Left ventricle myocardium inferior (tissue), 1 donor: ENCODE measurements at regions not wholly inside any gene's neighbourhood (a gene's known extent, or its start where the extent isn't known, plus 50 kb on each side); places are given as distances from the start of the nearest gene placed in this dataset.
"Not testable (repeated sequence)": the region's sequence is repeated elsewhere in the genome, so short reads cannot be mapped to it uniquely, and the experiment has no call there.

Experiments used
- DNase-seq: peaks from one replicate; pipeline ENCODE4 v3.0.0-alpha.2; 2020
- H3K27ac ChIP-seq: fragments of 200-600 bp; replicated peaks from 2 replicates; pipeline ENCODE4 v1.8.0; 2021
- H3K27me3 ChIP-seq: fragments of 200-600 bp; 2 replicates; pipeline ENCODE4 v1.8.0; 2021; ENCODE audit warnings: low read depth
- H3K36me3 ChIP-seq: fragments of 200-600 bp; 2 replicates; pipeline ENCODE4 v1.8.0; 2021
- H3K4me1 ChIP-seq: fragments of 200-600 bp; 2 replicates; pipeline ENCODE4 v1.8.0; 2021
- H3K4me3 ChIP-seq: fragments of 200-600 bp; 2 replicates; pipeline ENCODE4 v1.8.0; 2021; ENCODE audit warnings: mild to moderate bottlenecking, moderate library complexity
- H3K9me3 ChIP-seq: fragments of 200-600 bp; replicated peaks from 2 replicates; pipeline ENCODE4 v1.8.0; 2021
- intact Hi-C: fragments of 100-400 bp; cut with micrococcal nuclease; formaldehyde crosslinking; loops from one replicate; pipeline ENCODE4 v1.11.0; 2022
- TF ChIP-seq, protein P1 (sequence below): fragments of 200-600 bp; IDR thresholded peaks from 2 replicates; pipeline ENCODE4 v1.8.0; 2021; ENCODE audit warnings: antibody characterized with exemption, mild to moderate bottlenecking, borderline replicate concordance
- donor health status: DM: no; HTN: yes; CAD: no; lungs with severe emphysema.

DNA sequence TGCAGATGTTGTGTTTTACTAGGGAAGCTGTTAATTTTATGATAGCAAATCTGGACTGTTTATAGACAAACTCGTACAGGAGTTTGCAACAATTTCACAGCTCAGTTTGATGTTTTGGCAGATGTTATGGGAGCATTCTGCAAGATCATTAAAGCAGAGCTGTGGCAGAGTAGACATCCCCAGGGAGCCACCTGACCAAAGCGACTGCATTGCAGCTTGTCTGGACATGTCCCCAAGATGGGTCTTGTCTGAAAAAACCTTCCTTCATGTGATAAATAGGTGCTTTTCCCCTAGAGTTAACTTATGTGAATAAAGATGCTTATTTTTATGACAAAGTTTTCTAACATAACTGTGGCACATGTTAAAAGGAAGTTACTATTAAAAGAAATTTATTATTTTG lies 91.2 kb upstream of the GPR141 start:
- Histone ChIP-seq H3K4me1 (no peaks in the 10 kb centered on the region), H3K36me3 (no peaks in the 10 kb centered on the region), H3K27ac (no peak overlapping the region), H3K4me3 (no peak overlapping the region), H3K9me3 (peaks cover 42% of the 10 kb centered on the region), H3K27me3 (no peaks in the 10 kb centered on the region)
- no peak for DNase-seq
- TF ChIP-seq, protein P1, sequence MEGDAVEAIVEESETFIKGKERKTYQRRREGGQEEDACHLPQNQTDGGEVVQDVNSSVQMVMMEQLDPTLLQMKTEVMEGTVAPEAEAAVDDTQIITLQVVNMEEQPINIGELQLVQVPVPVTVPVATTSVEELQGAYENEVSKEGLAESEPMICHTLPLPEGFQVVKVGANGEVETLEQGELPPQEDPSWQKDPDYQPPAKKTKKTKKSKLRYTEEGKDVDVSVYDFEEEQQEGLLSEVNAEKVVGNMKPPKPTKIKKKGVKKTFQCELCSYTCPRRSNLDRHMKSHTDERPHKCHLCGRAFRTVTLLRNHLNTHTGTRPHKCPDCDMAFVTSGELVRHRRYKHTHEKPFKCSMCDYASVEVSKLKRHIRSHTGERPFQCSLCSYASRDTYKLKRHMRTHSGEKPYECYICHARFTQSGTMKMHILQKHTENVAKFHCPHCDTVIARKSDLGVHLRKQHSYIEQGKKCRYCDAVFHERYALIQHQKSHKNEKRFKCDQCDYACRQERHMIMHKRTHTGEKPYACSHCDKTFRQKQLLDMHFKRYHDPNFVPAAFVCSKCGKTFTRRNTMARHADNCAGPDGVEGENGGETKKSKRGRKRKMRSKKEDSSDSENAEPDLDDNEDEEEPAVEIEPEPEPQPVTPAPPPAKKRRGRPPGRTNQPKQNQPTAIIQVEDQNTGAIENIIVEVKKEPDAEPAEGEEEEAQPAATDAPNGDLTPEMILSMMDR: no peak
- intact Hi-C loops: no loop called here

DNA sequence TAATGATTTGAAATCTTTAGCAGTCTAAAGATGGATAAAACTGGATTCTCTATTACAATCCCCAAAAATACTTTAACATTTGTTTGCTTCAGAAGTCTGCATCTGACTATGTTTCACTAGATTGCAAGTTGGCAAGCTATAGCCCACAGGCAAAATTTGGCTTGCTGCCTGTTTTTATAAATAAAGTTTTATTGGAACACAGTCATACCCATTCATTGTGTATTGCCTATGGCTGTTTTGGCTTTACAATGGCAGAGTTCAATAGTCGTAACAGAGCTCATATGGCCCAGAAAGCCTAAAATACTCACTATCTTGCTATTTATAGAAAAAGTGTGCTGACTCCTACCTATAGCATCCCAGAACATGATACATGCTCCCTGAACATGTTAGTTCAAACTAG lies 89.0 kb upstream of the GPR141 start:
- H3K27me3 ChIP-seq: no peaks in the 10 kb centered on the region
- TF ChIP-seq, protein P1: no peak
- intact Hi-C loops: no loop called here
- H3K27ac ChIP-seq: no peak overlapping the region
- H3K36me3 ChIP-seq: no peaks in the 10 kb centered on the region
- H3K4me1 ChIP-seq: no peaks in the 10 kb centered on the region
- H3K4me3 ChIP-seq: no peak overlapping the region
- H3K9me3 ChIP-seq: peaks cover 45% of the 10 kb centered on the region
- no peak for DNase-seq

DNA sequence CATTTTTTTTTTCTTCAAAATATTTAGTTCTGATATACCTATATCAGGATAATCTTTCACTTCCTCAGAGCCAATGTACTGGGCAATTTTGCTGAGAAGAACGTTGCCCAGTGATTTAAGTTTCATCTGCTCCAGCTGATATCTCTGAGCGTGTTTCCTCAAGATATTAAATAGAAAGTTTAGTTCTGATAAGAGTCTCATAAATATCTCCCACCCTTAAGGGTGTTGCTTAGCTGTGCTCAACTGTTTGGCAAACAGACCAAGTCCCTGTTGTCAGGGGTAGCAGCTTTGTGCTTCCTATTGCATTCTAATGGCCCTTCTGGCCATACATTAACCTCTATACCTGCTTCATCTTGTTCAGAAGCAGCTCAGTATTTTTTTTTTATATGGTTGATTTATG lies 84.7 kb upstream of the GPR141 start:
- H3K36me3 ChIP-seq: no peaks in the 10 kb centered on the region
- no peak overlapping the region for H3K4me3 ChIP-seq
- H3K4me1 ChIP-seq: no peaks in the 10 kb centered on the region
- H3K27ac ChIP-seq: no peak overlapping the region
- intact Hi-C loops: no loop called here
- TF ChIP-seq, protein P1: no peak
- no peaks in the 10 kb centered on the region for H3K27me3 ChIP-seq
- no peak for DNase-seq
- H3K9me3 ChIP-seq: peaks cover 39% of the 10 kb centered on the region

DNA sequence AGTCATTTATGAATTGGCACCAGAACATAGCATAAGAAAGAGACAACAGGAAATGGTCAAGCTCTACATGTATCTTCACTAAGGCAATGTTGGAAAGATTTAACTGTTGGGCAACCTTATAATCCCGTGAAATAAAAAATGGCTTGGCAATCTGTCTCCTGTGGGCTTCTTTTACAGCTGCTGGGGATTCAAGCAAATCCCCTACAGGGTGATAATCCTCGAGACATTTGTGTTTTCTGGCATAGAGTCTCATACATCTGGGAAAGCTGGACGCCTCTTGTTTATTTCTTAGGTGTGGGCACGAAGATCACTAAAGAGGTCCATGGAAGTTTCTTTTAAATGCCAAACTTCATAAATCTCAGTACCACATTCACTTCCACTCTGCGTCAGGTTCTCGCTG lies 82.2 kb upstream of the GPR141 start:
- no peak overlapping the region for H3K27ac ChIP-seq
- DNase-seq: no peak
- H3K27me3 ChIP-seq: no peaks in the 10 kb centered on the region
- no peak overlapping the region for H3K4me3 ChIP-seq
- H3K9me3 ChIP-seq: peaks cover 16% of the 10 kb centered on the region
- no peaks in the 10 kb centered on the region for H3K4me1 ChIP-seq
- intact Hi-C loops: no loop called here
- TF ChIP-seq, protein P1: no peak
- no peaks in the 10 kb centered on the region for H3K36me3 ChIP-seq

DNA sequence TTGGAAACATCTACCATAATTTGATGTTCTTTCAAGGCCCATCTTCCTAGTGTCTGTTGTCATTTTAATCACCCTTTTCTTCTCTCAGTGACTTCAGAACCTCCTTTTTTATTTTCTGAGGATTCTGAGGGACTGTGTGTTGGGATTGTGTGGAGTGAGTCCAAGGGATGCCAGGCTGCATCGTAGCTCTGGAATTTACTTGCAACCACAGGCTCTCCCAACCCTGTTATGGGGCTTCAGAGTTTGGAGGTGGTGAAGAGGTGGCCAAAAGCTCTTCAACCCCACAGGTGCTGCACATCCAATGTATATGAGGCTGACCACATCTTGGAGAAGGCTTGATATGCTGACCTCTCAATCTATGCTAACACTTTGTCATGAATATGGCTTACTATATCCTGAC lies 79.5 kb upstream of the GPR141 start:
- no peak overlapping the region for H3K27ac ChIP-seq
- intact Hi-C loops: no loop called here
- peaks cover under 1% of the 10 kb centered on the region for H3K9me3 ChIP-seq
- TF ChIP-seq, protein P1: no peak
- H3K4me3 ChIP-seq: no peak overlapping the region
- no peaks in the 10 kb centered on the region for H3K27me3 ChIP-seq
- H3K36me3 ChIP-seq: no peaks in the 10 kb centered on the region
- H3K4me1 ChIP-seq: no peaks in the 10 kb centered on the region
- DNase-seq: no peak

DNA sequence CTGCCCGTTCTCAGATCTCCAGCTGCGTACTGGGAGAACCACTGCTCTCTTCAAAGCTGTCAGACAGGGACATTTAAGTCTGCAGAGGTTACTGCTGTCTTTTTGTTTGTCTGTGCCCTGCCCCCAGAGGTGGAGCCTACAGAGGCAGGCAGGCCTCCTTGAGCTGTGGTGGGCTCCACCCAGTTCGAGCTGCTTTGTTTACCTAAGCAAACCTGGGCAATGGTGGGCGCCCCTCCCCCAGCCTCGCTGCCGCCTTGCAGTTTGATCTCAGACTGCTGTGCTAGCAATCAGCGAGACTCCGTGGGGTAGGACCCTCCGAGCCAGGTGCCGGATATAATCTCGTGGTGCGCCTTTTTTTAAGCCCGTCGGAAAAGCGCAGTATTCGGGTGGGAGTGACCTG lies 66.2 kb upstream of the GPR141 start:
- DNase-seq, H3K36me3 ChIP-seq, H3K27me3 ChIP-seq, H3K9me3 ChIP-seq, H3K4me3 ChIP-seq, intact Hi-C loops, H3K27ac ChIP-seq, H3K4me1 ChIP-seq: not testable (repeated sequence)
